Muscle layer of colon (tissue), 2 donors: ENCODE measurements at regions not wholly inside any gene's neighbourhood (a gene's known extent, or its start where the extent isn't known, plus 50 kb on each side); places are given as distances from the start of the nearest gene placed in this dataset.

Source experiments
- H3K27ac ChIP-seq: one replicate; pipeline ENCODE4 v1.7.0; 2013; ENCODE audit warnings: low read depth, mild to moderate bottlenecking, low read length, moderate library complexity
- H3K27me3 ChIP-seq, 2 donors: one replicate each; pipeline ENCODE4 v1.7.0; 2013; ENCODE audit warnings: low read length in 2 of 2, mild to moderate bottlenecking in 2 of 2; ENCODE audit not compliant: insufficient read depth in 2 of 2, control insufficient read depth in 1 of 2
- H3K36me3 ChIP-seq: one replicate; pipeline ENCODE4 v1.7.0; 2013; ENCODE audit warnings: mild to moderate bottlenecking, low read length; ENCODE audit not compliant: insufficient read depth
- H3K4me1 ChIP-seq: one replicate; pipeline ENCODE4 v1.7.0; 2013; ENCODE audit warnings: mild to moderate bottlenecking, low read length; ENCODE audit not compliant: insufficient read depth
- H3K4me3 ChIP-seq, 2 donors: one replicate each; pipeline ENCODE4 v1.7.0; 2013; ENCODE audit warnings: low read length in 2 of 2, low read depth in 1 of 2, mild to moderate bottlenecking in 1 of 2, moderate library complexity in 1 of 2
- H3K9ac ChIP-seq: one replicate; pipeline ENCODE4 v1.7.0; 2013; ENCODE audit warnings: low read length
- H3K9me3 ChIP-seq: one replicate; pipeline ENCODE4 v1.7.0; 2013; ENCODE audit warnings: mild to moderate bottlenecking, low read length
- donor health status: abdominal sarcoma.
- donor health status: Adenocarcinoma of cecum.

- Histone ChIP-seq H3K36me3 (no peaks in the 10 kb centered on the region), H3K27ac (no peak overlapping the region), H3K4me1 (no peaks in the 10 kb centered on the region), H3K4me3 (no peak overlapping the region), H3K27me3 (no peaks in the 10 kb centered on the region), H3K9me3 (no peaks in the 10 kb centered on the region), H3K9ac (no peak overlapping the region)
Observed at GRCh38 chr5:104952876-104953275, 1390.3 kb upstream of the NUDT12 start.

GRCh38 chr5:104951829-104952228 is 1389.2 kb upstream of the NUDT12 start:
- Histone ChIP-seq H3K9me3 (no peaks in the 10 kb centered on the region), H3K4me1 (no peaks in the 10 kb centered on the region), H3K9ac (no peak overlapping the region), H3K27me3 (no peaks in the 10 kb centered on the region), H3K36me3 (no peaks in the 10 kb centered on the region), H3K4me3 (no peak overlapping the region), H3K27ac (no peak overlapping the region)

- Histone ChIP-seq H3K9ac (no peak overlapping the region), H3K9me3 (no peaks in the 10 kb centered on the region), H3K4me1 (no peaks in the 10 kb centered on the region), H3K4me3 (no peak overlapping the region), H3K27ac (no peak overlapping the region), H3K36me3 (no peaks in the 10 kb centered on the region), H3K27me3 (no peaks in the 10 kb centered on the region)
Observed at GRCh38 chr5:104947076-104947475, 1384.5 kb upstream of the NUDT12 start.

- Histone ChIP-seq H3K4me1 (no peaks in the 10 kb centered on the region), H3K27ac (no peak overlapping the region), H3K36me3 (no peaks in the 10 kb centered on the region), H3K9ac (no peak overlapping the region), H3K4me3 (no peak overlapping the region), H3K9me3 (no peaks in the 10 kb centered on the region), H3K27me3 (no peaks in the 10 kb centered on the region)
Observed at GRCh38 chr5:104942735-104943134, 1380.1 kb upstream of the NUDT12 start.

GRCh38 chr5:104941030-104941645 is 1378.5 kb upstream of the NUDT12 start:
- no peaks in the 10 kb centered on the region for H3K27me3 ChIP-seq
- H3K27ac ChIP-seq, result no peak overlapping the region
- H3K9me3 ChIP-seq, result no peaks in the 10 kb centered on the region
- H3K36me3 ChIP-seq, result no peaks in the 10 kb centered on the region
- no peaks in the 10 kb centered on the region for H3K4me1 ChIP-seq
- H3K9ac ChIP-seq, result no peak overlapping the region
- H3K4me3 ChIP-seq, result no peak overlapping the region

GRCh38 chr5:104937598-104937997 is 1375.0 kb upstream of the NUDT12 start:
- Histone ChIP-seq H3K36me3 (no peaks in the 10 kb centered on the region), H3K4me3 (no peak overlapping the region), H3K9me3 (no peaks in the 10 kb centered on the region), H3K27me3 (no peaks in the 10 kb centered on the region), H3K4me1 (no peaks in the 10 kb centered on the region), H3K27ac (no peak overlapping the region), H3K9ac (no peak overlapping the region)

- no peak overlapping the region for H3K4me3 ChIP-seq
- H3K27me3 ChIP-seq, result no peaks in the 10 kb centered on the region
- no peak overlapping the region for H3K27ac ChIP-seq
- H3K4me1 ChIP-seq, result no peaks in the 10 kb centered on the region
- no peaks in the 10 kb centered on the region for H3K9me3 ChIP-seq
- H3K36me3 ChIP-seq, result no peaks in the 10 kb centered on the region
- H3K9ac ChIP-seq, result no peak overlapping the region
Observed at GRCh38 chr5:104932431-104932830, 1369.8 kb upstream of the NUDT12 start.

GRCh38 chr5:104928906-104929520 is 1366.4 kb upstream of the NUDT12 start:
- Histone ChIP-seq H3K4me3 (no peak overlapping the region), H3K9ac (no peak overlapping the region), H3K9me3 (no peaks in the 10 kb centered on the region)

GRCh38 chr5:104915226-104915625 is 1352.6 kb upstream of the NUDT12 start:
- H3K27me3 ChIP-seq, result no peaks in the 10 kb centered on the region
- no peaks in the 10 kb centered on the region for H3K9me3 ChIP-seq
- no peaks in the 10 kb centered on the region for H3K36me3 ChIP-seq
- H3K27ac ChIP-seq, result no peak overlapping the region
- H3K4me1 ChIP-seq, result no peaks in the 10 kb centered on the region
- H3K9ac ChIP-seq, result no peak overlapping the region
- H3K4me3 ChIP-seq, result no peak overlapping the region

More at GRCh38 chr5:104928906-104929520, 1366.4 kb upstream of the NUDT12 start:
- Histone ChIP-seq H3K27ac (no peak overlapping the region), H3K27me3 (no peaks in the 10 kb centered on the region), H3K4me1 (no peaks in the 10 kb centered on the region), H3K36me3 (no peaks in the 10 kb centered on the region)

- Histone ChIP-seq H3K4me3 (no peak overlapping the region), H3K9me3 (no peaks in the 10 kb centered on the region), H3K9ac (no peak overlapping the region), H3K27ac (no peak overlapping the region), H3K27me3 (no peaks in the 10 kb centered on the region), H3K36me3 (no peaks in the 10 kb centered on the region), H3K4me1 (no peaks in the 10 kb centered on the region)
Observed at GRCh38 chr5:104914536-104915070, 1352.0 kb upstream of the NUDT12 start.

- Histone ChIP-seq H3K9ac (no peak overlapping the region), H3K4me3 (no peak overlapping the region), H3K36me3 (no peaks in the 10 kb centered on the region), H3K27me3 (no peaks in the 10 kb centered on the region), H3K9me3 (no peaks in the 10 kb centered on the region), H3K27ac (no peak overlapping the region), H3K4me1 (no peaks in the 10 kb centered on the region)
Observed at GRCh38 chr5:104913841-104914281, 1351.3 kb upstream of the NUDT12 start.

- H3K27me3 ChIP-seq, result no peaks in the 10 kb centered on the region
- no peaks in the 10 kb centered on the region for H3K36me3 ChIP-seq
- no peak overlapping the region for H3K4me3 ChIP-seq
- H3K9me3 ChIP-seq, result no peaks in the 10 kb centered on the region
- no peak overlapping the region for H3K27ac ChIP-seq
- no peak overlapping the region for H3K9ac ChIP-seq
- no peaks in the 10 kb centered on the region for H3K4me1 ChIP-seq
Observed at GRCh38 chr5:104909803-104910202, 1347.2 kb upstream of the NUDT12 start.
